ENCODE measurements at regions not wholly inside any gene's neighbourhood (a gene's known extent, or its start where the extent isn't known, plus 50 kb on each side); places are given as distances from the start of the nearest gene placed in this dataset.

DNA sequence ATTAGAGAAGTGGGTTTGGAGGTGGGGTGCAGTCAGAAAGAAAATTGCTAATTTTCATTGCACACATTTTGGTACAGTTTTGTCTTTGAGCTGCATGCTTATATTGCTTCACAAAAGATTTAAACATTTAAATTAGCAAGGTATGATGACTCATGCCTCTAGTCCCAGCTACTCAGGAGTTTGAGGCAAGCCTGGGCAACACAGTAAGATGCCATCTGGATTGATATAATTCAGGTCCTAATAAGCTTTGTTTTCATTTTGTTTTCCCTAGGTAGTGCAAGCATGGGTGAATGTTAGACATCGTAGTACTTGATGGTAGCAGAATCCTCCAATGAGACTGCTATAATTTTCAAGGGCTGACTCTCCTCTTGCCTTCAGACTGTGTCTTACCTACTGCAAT, 396.7 kb upstream of the RGPD4 start:
- no peak for TF ChIP-seq POLR2A (IDR thresholded peaks at IDR 0.05; ENCODE audit: low read length)
- no peak for TF ChIP-seq GATA1 (IDR thresholded peaks at IDR 0.05; ENCODE audit: low read depth, low read length)

Measured in erythroblast (primary cell).